Psoas muscle (tissue), 7 donors: ENCODE measurements at regions not wholly inside any gene's neighbourhood (a gene's known extent, or its start where the extent isn't known, plus 50 kb on each side); places are given as distances from the start of the nearest gene placed in this dataset.

Experiments
- ATAC-seq, 4 donors: fragments of 200-7000 bp; cut with Tn5 transposase; one replicate each; pipeline ENCODE4 v1.9.1; 2020; ENCODE audit warnings: moderate library complexity in 3 of 4, mild to moderate bottlenecking in 2 of 4
- DNase-seq, 2 donors: peaks; one replicate each; pipeline ENCODE4 v3.0.0-alpha.2; 2020
- H3K27ac ChIP-seq: fragments of 200-600 bp; one replicate; pipeline ENCODE4 v1.8.0; 2022
- H3K27me3 ChIP-seq, 3 donors: fragments of 200-600 bp in 1 of 3; one replicate each; pipeline versions ENCODE4 v1.6.1 to v1.8.0; 2013 to 2022; ENCODE audit warnings: low read length in 2 of 3, mild to moderate bottlenecking in 2 of 3, moderate library complexity in 1 of 3; ENCODE audit not compliant: insufficient read depth in 3 of 3
- H3K36me3 ChIP-seq, 2 donors: fragments of 200-600 bp in 1 of 2; one replicate each; pipeline versions ENCODE4 v1.6.1 to v1.8.0; 2013 to 2022; ENCODE audit warnings: low read depth in 1 of 2, mild to moderate bottlenecking in 1 of 2, moderate library complexity in 1 of 2; ENCODE audit not compliant: insufficient read depth in 1 of 2
- H3K4me1 ChIP-seq: fragments of 200-600 bp; one replicate; pipeline ENCODE4 v1.8.0; 2022
- H3K4me3 ChIP-seq: fragments of 200-600 bp; one replicate; pipeline ENCODE4 v1.8.0; 2022; ENCODE audit warnings: mild to moderate bottlenecking
- H3K9me3 ChIP-seq: fragments of 200-600 bp; one replicate; pipeline ENCODE4 v1.8.0; 2022
- CTCF ChIP-seq: fragments of 200-600 bp; IDR thresholded peaks from one replicate; pipeline ENCODE4 v1.8.0; 2022; ENCODE audit warnings: antibody characterized with exemption
- WGBS, 3 donors: extraction: QIAGEN DNeasy Blood & Tissue Kit; methylation state at CpG; one replicate each; pipeline versions ENCODE4 v1.1.6 to v1.1.7; 2013; 5-methylcytosine and 5-hydroxymethylcytosine counted together
- intact Hi-C, 2 donors: fragments of 100-400 bp; cut with DNase I; formaldehyde crosslinking; loops; one replicate each; pipeline versions ENCODE4 v1.11.0 to v1.14.2; 2022
- donor health status: healthy with polysubstance abuse.
- donor health status: DM: no; HTN: no; CAD: no; lungs with moderate emphysema.
- donor health status: Bipolar disorder and iron deficiency.
- donor health status: healthy.
- donor health status: DM: yes; HTN: yes; CAD: no.
- donor health status: DM: no; HTN: no; CAD: no.
- donor health status: DM: yes; HTN: yes; CAD: no.

DNA sequence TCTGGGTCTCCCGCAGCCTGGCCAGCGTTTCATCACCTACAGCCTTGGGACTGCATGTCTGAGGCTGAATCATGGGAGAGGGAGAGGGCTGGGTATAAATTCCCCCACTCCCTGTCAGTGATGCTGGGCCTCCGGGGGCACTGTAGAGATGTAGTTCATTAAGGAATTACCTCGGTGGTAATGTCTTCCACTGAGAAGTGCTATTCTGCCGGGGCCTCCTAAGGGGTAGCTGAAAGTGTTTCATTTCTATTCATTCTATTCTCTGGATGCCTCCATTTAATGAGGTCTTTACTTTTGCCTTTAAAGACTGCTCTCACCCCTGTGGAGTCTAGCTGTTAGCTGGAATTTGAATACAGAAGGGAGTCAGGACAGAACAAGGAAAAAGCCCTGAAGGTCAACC lies 116.4 kb upstream of the HS3ST4 start:
- 45 to 54% (median 49%) methylated on average over 5 of the region's 5 CpGs for WGBS, 3 donors
- Histone ChIP-seq H3K27ac (no peak overlapping the region), H3K9me3 (no peaks in the 10 kb centered on the region), H3K36me3 (no peaks in the 10 kb centered on the region), H3K4me3 (no peak overlapping the region), H3K4me1 (no peaks in the 10 kb centered on the region), H3K27me3 (no peaks in the 10 kb centered on the region)
- TF ChIP-seq CTCF, result no peak
- no peak for ATAC-seq
- DNase-seq, result no peak
- intact Hi-C loops, result no loop called here

DNA sequence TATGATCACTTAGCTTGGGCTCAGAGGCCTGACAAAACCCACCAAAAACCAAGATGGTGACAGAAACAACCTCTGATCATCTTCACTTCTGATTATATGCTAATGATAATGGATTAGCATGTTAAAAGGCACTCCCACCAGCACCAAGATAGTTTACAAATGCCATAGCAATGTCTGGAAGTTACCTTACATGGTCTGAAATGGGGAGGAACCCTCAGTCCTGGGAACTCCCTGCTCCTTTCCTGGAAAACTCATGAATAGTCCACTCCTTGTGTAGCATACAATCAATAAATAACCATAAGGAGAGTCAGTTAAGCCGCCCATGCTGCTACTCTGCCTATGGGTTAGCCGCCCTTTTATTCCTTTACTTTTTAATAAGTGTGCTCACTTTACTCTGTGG lies 120.0 kb upstream of the HS3ST4 start:
- Histone ChIP-seq H3K27me3 (no peaks in the 10 kb centered on the region), H3K4me3 (no peak overlapping the region), H3K4me1 (no peaks in the 10 kb centered on the region), H3K27ac (no peak overlapping the region), H3K9me3 (no peaks in the 10 kb centered on the region), H3K36me3 (no peaks in the 10 kb centered on the region)
- no peak for TF ChIP-seq CTCF
- intact Hi-C loops, result no loop called here
- no peak for DNase-seq
- WGBS, 3 donors, result 63 to 92% (median 91%) methylated on average over 2 of the region's 2 CpGs
- no peak for ATAC-seq

GRCh38 chr16:25570131-25570530 lies 121.6 kb upstream of the HS3ST4 start:
- no peak for DNase-seq
- TF ChIP-seq CTCF, result no peak
- Histone ChIP-seq H3K27ac (no peak overlapping the region), H3K27me3 (no peaks in the 10 kb centered on the region), H3K4me3 (no peak overlapping the region), H3K4me1 (no peaks in the 10 kb centered on the region), H3K9me3 (no peaks in the 10 kb centered on the region), H3K36me3 (no peaks in the 10 kb centered on the region)
- WGBS, 3 donors, result 73 to 83% (median 76%) methylated on average over 3 of the region's 3 CpGs
- intact Hi-C loops, result no loop called here
- no peak for ATAC-seq

DNA sequence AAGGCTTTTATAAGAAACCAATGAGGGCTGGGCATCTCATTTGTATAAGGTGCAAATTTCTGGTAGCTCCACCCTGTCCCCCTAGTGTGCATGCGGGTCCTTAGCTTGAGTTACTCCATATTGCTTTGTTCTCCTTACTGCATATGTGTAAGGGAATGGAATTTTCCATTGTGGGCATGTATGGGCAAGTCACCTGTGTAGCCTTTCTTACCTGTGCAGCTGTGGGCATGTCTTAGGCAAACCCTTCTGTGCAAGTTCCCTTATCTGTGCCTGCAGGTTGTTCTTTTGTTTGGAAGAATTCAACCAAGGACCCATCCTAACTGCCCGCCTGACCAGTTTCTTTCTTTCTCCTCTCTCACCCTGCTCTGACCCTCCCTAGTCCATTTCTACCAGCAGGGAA lies 122.8 kb upstream of the HS3ST4 start:
- H3K9me3 ChIP-seq, result no peaks in the 10 kb centered on the region
- intact Hi-C loops, result no loop called here
- H3K4me3 ChIP-seq, result no peak overlapping the region
- TF ChIP-seq CTCF, result no peak
- no peaks in the 10 kb centered on the region for H3K36me3 ChIP-seq
- WGBS, 3 donors, result 89 to 91% (median 90%) methylated on average over 2 of the region's 2 CpGs
- H3K27ac ChIP-seq, result no peak overlapping the region
- H3K4me1 ChIP-seq, result no peaks in the 10 kb centered on the region
- DNase-seq (no peak), ATAC-seq (no peak)
- H3K27me3 ChIP-seq, result no peaks in the 10 kb centered on the region

DNA sequence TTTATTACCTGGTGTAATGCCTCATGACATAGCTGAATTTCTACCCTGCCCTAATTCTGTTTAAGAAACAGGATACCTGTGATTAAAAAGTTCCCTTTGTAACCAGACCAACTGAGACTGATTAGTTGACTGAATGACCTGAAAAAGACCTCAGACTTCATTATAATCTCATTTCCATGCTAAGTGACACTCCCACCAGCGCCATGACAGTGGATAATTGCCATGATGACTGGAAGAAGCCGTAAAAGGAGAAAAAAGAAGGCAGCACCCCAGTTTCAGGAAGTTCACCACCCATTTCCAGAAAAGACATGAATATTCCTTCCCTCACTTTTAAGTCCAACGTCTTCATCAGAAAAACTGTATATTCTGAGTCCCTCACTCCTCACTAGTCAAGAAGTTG lies 125.6 kb upstream of the HS3ST4 start:
- no peak for TF ChIP-seq CTCF
- no peak overlapping the region for H3K27ac ChIP-seq
- 44 to 63% (median 51%) methylated on average over 3 of the region's 3 CpGs for WGBS, 3 donors
- intact Hi-C loops, result no loop called here
- H3K4me3 ChIP-seq, result no peak overlapping the region
- H3K4me1 ChIP-seq, result no peaks in the 10 kb centered on the region
- no peaks in the 10 kb centered on the region for H3K36me3 ChIP-seq
- DNase-seq, result no peak
- ATAC-seq, result no peak
- H3K27me3 ChIP-seq, result no peaks in the 10 kb centered on the region
- H3K9me3 ChIP-seq, result peaks cover 5% of the 10 kb centered on the region
